IMR-90 (cell line): ENCODE measurements at regions not wholly inside any gene's neighbourhood (a gene's known extent, or its start where the extent isn't known, plus 50 kb on each side); places are given as distances from the start of the nearest gene placed in this dataset.

ENCODE experiments used
- ATAC-seq: fragments of 200-7000 bp; cut with Tn5 transposase; 2 replicates; pipeline ENCODE4 v1.9.1; 2020; ENCODE audit warnings: low read depth, mild to moderate bottlenecking, moderate library complexity
- BruUV-seq: library from RNA; stranded (reverse); fragments of 400-500 nt; replicated peaks from 2 replicates; lab custom pipeline; 2021; lab: Mats Ljungman, UMichigan
- CTCF ChIA-PET: fragments of 300-600 bp; formaldehyde crosslinking; extraction: SDS; loops from one replicate; lab custom pipeline; 2021; ENCODE audit warnings: antibody characterized with exemption; lab: Yijun Ruan, JAX
- POLR2A ChIA-PET: fragments of 300-600 bp; sonication (Branson Sonifier 250); formaldehyde crosslinking; loops from one replicate; lab custom pipeline; 2022; ENCODE audit warnings: antibody characterized with exemption; ENCODE audit not compliant: unreplicated experiment; lab: Charles Lee
- DNase-seq: peaks from one replicate; pipeline ENCODE4 v3.0.0; 2013
- H2AFZ ChIP-seq: replicated peaks from 2 replicates; pipeline ENCODE3; 2013; ENCODE audit warnings: low read length, mild to moderate bottlenecking; ENCODE audit not compliant: poor library complexity
- H2AK5ac ChIP-seq: 2 replicates; pipeline ENCODE4 v1.6.1; 2013; ENCODE audit warnings: low read depth, low read length, inconsistent platforms
- H2AK9ac ChIP-seq: replicated peaks from 2 replicates; pipeline ENCODE3; 2013; ENCODE audit warnings: mild to moderate bottlenecking, low read depth, low read length, moderate library complexity; ENCODE audit not compliant: poor library complexity
- H2BK120ac ChIP-seq: 2 replicates; pipeline ENCODE4 v1.6.1; 2013; ENCODE audit warnings: low read depth, low read length, inconsistent platforms
- H2BK15ac ChIP-seq: 3 replicates; pipeline ENCODE4 v1.6.1; 2013; ENCODE audit warnings: low read depth, low read length, inconsistent platforms
- H2BK20ac ChIP-seq: 2 replicates; pipeline ENCODE4 v1.6.1; 2013; ENCODE audit warnings: low read depth, mild to moderate bottlenecking, inconsistent platforms, low read length, moderate library complexity
- H2BK5ac ChIP-seq: 2 replicates; pipeline ENCODE4 v1.6.1; 2013; ENCODE audit warnings: mild to moderate bottlenecking, low read depth, low read length, inconsistent platforms; ENCODE audit not compliant: poor library complexity, severe bottlenecking
- H3K14ac ChIP-seq: replicated peaks from 2 replicates; pipeline ENCODE4 v1.6.1; 2013; ENCODE audit warnings: low read depth, low read length, inconsistent platforms
- H3K18ac ChIP-seq: 2 replicates; pipeline ENCODE4 v1.6.1; 2013; ENCODE audit warnings: low read depth, low read length, control low read depth
- H3K23ac ChIP-seq: 2 replicates; pipeline ENCODE4 v1.6.1; 2013; ENCODE audit warnings: low read depth, low read length, inconsistent platforms
- H3K27ac ChIP-seq: 2 replicates; pipeline ENCODE4 v1.5.1; 2013; ENCODE audit warnings: mild to moderate bottlenecking, control low read depth, low read length; ENCODE audit not compliant: insufficient read depth
- H3K27me3 ChIP-seq: 2 replicates; pipeline ENCODE4 v1.6.1; 2013; ENCODE audit warnings: low read length; ENCODE audit not compliant: control insufficient read depth, insufficient read depth
- H3K36me3 ChIP-seq: 2 replicates; pipeline ENCODE4 v1.6.1; 2013; ENCODE audit warnings: low read length, mixed read lengths; ENCODE audit not compliant: control insufficient read depth, insufficient read depth
- H3K4ac ChIP-seq: 2 replicates; pipeline ENCODE4 v1.6.1; 2013; ENCODE audit warnings: low read depth, low read length, inconsistent platforms
- H3K4me1 ChIP-seq: 2 replicates; pipeline ENCODE4 v1.6.1; 2013; ENCODE audit warnings: low read length, mixed read lengths; ENCODE audit not compliant: control insufficient read depth, insufficient read depth
- H3K4me2 ChIP-seq: 2 replicates; pipeline ENCODE4 v1.6.1; 2013; ENCODE audit warnings: low read depth, mild to moderate bottlenecking, control low read depth, low read length, moderate library complexity
- H3K4me3 ChIP-seq: 2 replicates; pipeline ENCODE4 v1.5.1; 2013; ENCODE audit warnings: low read depth, mild to moderate bottlenecking, control low read depth, low read length, moderate library complexity; ENCODE audit not compliant: insufficient read depth
- H3K56ac ChIP-seq: 2 replicates; pipeline ENCODE4 v1.6.1; 2013; ENCODE audit warnings: low read length, inconsistent platforms; ENCODE audit not compliant: insufficient read depth; ENCODE audit errors: extremely low read depth
- H3K79me1 ChIP-seq, 2 experiments: 2 replicates each; pipeline ENCODE4 v1.6.1; 2013; ENCODE audit warnings: low read length in 2 of 2, inconsistent platforms in 1 of 2, low read depth in 1 of 2
- H3K9ac ChIP-seq: 2 replicates; pipeline ENCODE4 v1.6.1; 2013; ENCODE audit warnings: low read depth, low read length, control low read depth
- H3K9me1 ChIP-seq: 2 replicates; pipeline ENCODE4 v1.6.1; 2013; ENCODE audit warnings: low read length, inconsistent platforms; ENCODE audit not compliant: insufficient read depth
- H3K9me3 ChIP-seq: 2 replicates; pipeline ENCODE4 v1.6.1; 2013; ENCODE audit warnings: low read length; ENCODE audit not compliant: control insufficient read depth, insufficient read depth
- H4K20me1 ChIP-seq: 2 replicates; pipeline ENCODE4 v1.6.1; 2013; ENCODE audit warnings: low read length, inconsistent platforms; ENCODE audit not compliant: insufficient read depth
- H4K5ac ChIP-seq: 2 replicates; pipeline ENCODE4 v1.6.1; 2013; ENCODE audit warnings: mild to moderate bottlenecking, low read depth, low read length, control low read depth
- H4K8ac ChIP-seq, 2 experiments: 2 replicates each; pipeline ENCODE4 v1.6.1; 2013; ENCODE audit warnings: low read depth in 2 of 2, low read length in 2 of 2, control low read depth in 1 of 2, inconsistent platforms in 1 of 2
- H4K91ac ChIP-seq: 2 replicates; pipeline ENCODE4 v1.6.1; 2013; ENCODE audit warnings: low read depth, low read length, inconsistent platforms; ENCODE audit not compliant: insufficient read depth
- BHLHE40 ChIP-seq: fragments of 150-350 bp; IDR thresholded peaks from 2 replicates; pipeline ENCODE4 v1.6.1; 2016; ENCODE audit warnings: mild to moderate bottlenecking, low read depth, low read length
- CEBPB ChIP-seq: IDR thresholded peaks from 2 replicates; pipeline ENCODE4 v1.6.1; 2012; ENCODE audit warnings: low read depth, low read length, improper control_type of control experiment
- CHD1 ChIP-seq: IDR thresholded peaks from 2 replicates; pipeline ENCODE4 v1.6.1; 2012; ENCODE audit warnings: low read depth, low read length, improper control_type of control experiment
- FOS ChIP-seq: fragments of 150-350 bp; IDR thresholded peaks from 2 replicates; pipeline ENCODE4 v1.6.1; 2016; ENCODE audit warnings: low read depth, low read length
- MAFK ChIP-seq: IDR thresholded peaks from 2 replicates; pipeline ENCODE4 v1.6.1; 2012; ENCODE audit warnings: low read depth, low read length, improper control_type of control experiment
- MAZ ChIP-seq: IDR thresholded peaks from 2 replicates; pipeline ENCODE4 v1.6.1; 2012; ENCODE audit warnings: low read depth, mild to moderate bottlenecking, low read length, improper control_type of control experiment, moderate library complexity, borderline replicate concordance
- MXI1 ChIP-seq: IDR thresholded peaks from 2 replicates; pipeline ENCODE4 v1.6.1; 2012; ENCODE audit warnings: low read depth, mild to moderate bottlenecking, low read length, moderate library complexity, borderline replicate concordance
- NFE2L2 ChIP-seq: fragments of 150-350 bp; IDR thresholded peaks from 2 replicates; pipeline ENCODE4 v1.6.1; 2016; ENCODE audit warnings: low read depth, mild to moderate bottlenecking, low read length
- POLR2A ChIP-seq: IDR thresholded peaks from 2 replicates; pipeline ENCODE4 v1.6.1; 2012; ENCODE audit warnings: mild to moderate bottlenecking, low read depth, low read length
- RAD21 ChIP-seq: IDR thresholded peaks from 2 replicates; pipeline ENCODE4 v1.6.1; 2012; ENCODE audit warnings: low read length, improper control_type of control experiment
- RCOR1 ChIP-seq: IDR thresholded peaks from 2 replicates; pipeline ENCODE4 v1.6.1; 2012; ENCODE audit warnings: mild to moderate bottlenecking, low read length, improper control_type of control experiment; ENCODE audit not compliant: insufficient replicate concordance
- RFX5 ChIP-seq: IDR thresholded peaks from 2 replicates; pipeline ENCODE4 v1.8.0; 2012; ENCODE audit warnings: low read depth, mild to moderate bottlenecking, low read length, moderate library complexity
- SMC3 ChIP-seq: fragments of 150-350 bp; IDR thresholded peaks from 2 replicates; pipeline ENCODE4 v1.6.1; 2016; ENCODE audit warnings: low read depth, mild to moderate bottlenecking, antibody characterized with exemption, low read length, moderate library complexity
- WGBS, 2 experiments: methylation state at CpG; one replicate each; pipeline versions ENCODE4 v1.1.5 to v1.1.7; 2013; ENCODE audit warnings: missing lambda C conversion rate in 2 of 2; ENCODE audit not compliant: insufficient read length in 1 of 2; ENCODE audit errors: extremely low coverage in 2 of 2; 5-methylcytosine and 5-hydroxymethylcytosine counted together
- dilution Hi-C: fragments of 300-500 bp; cut with HindIII; formaldehyde crosslinking; loops from one replicate; pipeline ENCODE4 v1.14.3; 2018; ENCODE audit warnings: low sequenced_read_pairs; ENCODE audit not compliant: unreplicated experiment
- in situ Hi-C: fragments of 300-500 bp; cut with MboI; formaldehyde crosslinking; loops from 3 replicates; pipeline ENCODE4 v1.14.3; 2019; ENCODE audit warnings: low sequenced_read_pairs, inconsistent platforms, mixed read lengths
- intact Hi-C: fragments of 100-400 bp; cut with micrococcal nuclease; formaldehyde crosslinking; loops from 2 replicates; pipeline ENCODE4 v1.10.0; 2022
- TF ChIP-seq, protein P1 (sequence below): fragments of 150-350 bp; IDR thresholded peaks from 2 replicates; pipeline ENCODE4 v1.6.1; 2016; ENCODE audit warnings: low read depth, mild to moderate bottlenecking, low read length, moderate library complexity, borderline replicate concordance
- TF ChIP-seq, protein P2 (sequence below): fragments of 150-350 bp; IDR thresholded peaks from 2 replicates; pipeline ENCODE4 v1.6.1; 2017; ENCODE audit warnings: mild to moderate bottlenecking, antibody characterized with exemption, low read length, low read depth
- TF ChIP-seq, protein P3 (sequence below): conservative IDR thresholded peaks from 2 replicates; pipeline ENCODE4 v1.5.1; 2012; ENCODE audit warnings: mild to moderate bottlenecking, low read depth, low read length, improper control_type of control experiment

GRCh38 chr15:75117993-75118392 lies 83.7 kb upstream of the C15orf39 start:
- no peak overlapping the region for H2BK120ac ChIP-seq
- H3K18ac ChIP-seq: no peak overlapping the region
- no peak overlapping the region for H3K4ac ChIP-seq
- no peak overlapping the region for H3K9ac ChIP-seq
- H3K4me2 ChIP-seq: no peak overlapping the region
- H4K5ac ChIP-seq: no peak overlapping the region
- intact Hi-C loops: no loop called here
- H3K9me1 ChIP-seq: no peaks in the 10 kb centered on the region
- peaks cover 10% of the 10 kb centered on the region for H3K27me3 ChIP-seq
- dilution Hi-C loops: no loop called here
- H2BK5ac ChIP-seq: no peak overlapping the region
- H3K9me3 ChIP-seq: no peaks in the 10 kb centered on the region; the same call in 1 of the 2 replicates
- no peak overlapping the region for H4K91ac ChIP-seq
- H3K4me1 ChIP-seq: no peaks in the 10 kb centered on the region
- no peak overlapping the region for H3K27ac ChIP-seq
- ATAC-seq (no peak), DNase-seq (no peak)
- in situ Hi-C loops: no loop called here
- ChIA-PET POLR2A (no interaction called here), CTCF (no interaction called here)
- no peak overlapping the region for H3K4me3 ChIP-seq
- no peak overlapping the region for H2AK5ac ChIP-seq
- H2BK15ac ChIP-seq: no peak overlapping the region
- no peaks in the 10 kb centered on the region for H3K79me1 ChIP-seq
- no peaks in the 10 kb centered on the region for H3K36me3 ChIP-seq
- H3K14ac ChIP-seq: no peak overlapping the region
- H2AK9ac ChIP-seq: no peak overlapping the region
- no peak overlapping the region for H4K8ac ChIP-seq
- H2BK20ac ChIP-seq: no peak overlapping the region
- no TSS peak for BruUV-seq
- H2AFZ ChIP-seq: no peak overlapping the region
- H4K20me1 ChIP-seq: no peaks in the 10 kb centered on the region
- WGBS, 2 experiments: no CpG with 5 or more reads among the region's 1 CpG
- no peak overlapping the region for H3K23ac ChIP-seq
- no peak overlapping the region for H3K56ac ChIP-seq
- TF ChIP-seq, protein P1, sequence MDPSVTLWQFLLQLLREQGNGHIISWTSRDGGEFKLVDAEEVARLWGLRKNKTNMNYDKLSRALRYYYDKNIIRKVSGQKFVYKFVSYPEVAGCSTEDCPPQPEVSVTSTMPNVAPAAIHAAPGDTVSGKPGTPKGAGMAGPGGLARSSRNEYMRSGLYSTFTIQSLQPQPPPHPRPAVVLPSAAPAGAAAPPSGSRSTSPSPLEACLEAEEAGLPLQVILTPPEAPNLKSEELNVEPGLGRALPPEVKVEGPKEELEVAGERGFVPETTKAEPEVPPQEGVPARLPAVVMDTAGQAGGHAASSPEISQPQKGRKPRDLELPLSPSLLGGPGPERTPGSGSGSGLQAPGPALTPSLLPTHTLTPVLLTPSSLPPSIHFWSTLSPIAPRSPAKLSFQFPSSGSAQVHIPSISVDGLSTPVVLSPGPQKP: no peak
- TF ChIP-seq CHD1: no peak
- TF ChIP-seq NFE2L2: no peak
- TF ChIP-seq RAD21: no peak
- no peak for TF ChIP-seq MAFK
- TF ChIP-seq POLR2A: no peak
- no peak for TF ChIP-seq RCOR1
- TF ChIP-seq RFX5: no peak
- TF ChIP-seq BHLHE40: no peak
- TF ChIP-seq CEBPB: no peak
- no peak for TF ChIP-seq MXI1
- TF ChIP-seq, protein P2, sequence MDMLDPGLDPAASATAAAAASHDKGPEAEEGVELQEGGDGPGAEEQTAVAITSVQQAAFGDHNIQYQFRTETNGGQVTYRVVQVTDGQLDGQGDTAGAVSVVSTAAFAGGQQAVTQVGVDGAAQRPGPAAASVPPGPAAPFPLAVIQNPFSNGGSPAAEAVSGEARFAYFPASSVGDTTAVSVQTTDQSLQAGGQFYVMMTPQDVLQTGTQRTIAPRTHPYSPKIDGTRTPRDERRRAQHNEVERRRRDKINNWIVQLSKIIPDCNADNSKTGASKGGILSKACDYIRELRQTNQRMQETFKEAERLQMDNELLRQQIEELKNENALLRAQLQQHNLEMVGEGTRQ: no peak
- no peak for TF ChIP-seq FOS
- TF ChIP-seq, protein P3, sequence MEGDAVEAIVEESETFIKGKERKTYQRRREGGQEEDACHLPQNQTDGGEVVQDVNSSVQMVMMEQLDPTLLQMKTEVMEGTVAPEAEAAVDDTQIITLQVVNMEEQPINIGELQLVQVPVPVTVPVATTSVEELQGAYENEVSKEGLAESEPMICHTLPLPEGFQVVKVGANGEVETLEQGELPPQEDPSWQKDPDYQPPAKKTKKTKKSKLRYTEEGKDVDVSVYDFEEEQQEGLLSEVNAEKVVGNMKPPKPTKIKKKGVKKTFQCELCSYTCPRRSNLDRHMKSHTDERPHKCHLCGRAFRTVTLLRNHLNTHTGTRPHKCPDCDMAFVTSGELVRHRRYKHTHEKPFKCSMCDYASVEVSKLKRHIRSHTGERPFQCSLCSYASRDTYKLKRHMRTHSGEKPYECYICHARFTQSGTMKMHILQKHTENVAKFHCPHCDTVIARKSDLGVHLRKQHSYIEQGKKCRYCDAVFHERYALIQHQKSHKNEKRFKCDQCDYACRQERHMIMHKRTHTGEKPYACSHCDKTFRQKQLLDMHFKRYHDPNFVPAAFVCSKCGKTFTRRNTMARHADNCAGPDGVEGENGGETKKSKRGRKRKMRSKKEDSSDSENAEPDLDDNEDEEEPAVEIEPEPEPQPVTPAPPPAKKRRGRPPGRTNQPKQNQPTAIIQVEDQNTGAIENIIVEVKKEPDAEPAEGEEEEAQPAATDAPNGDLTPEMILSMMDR: no peak
- no peak for TF ChIP-seq SMC3
- no peak for TF ChIP-seq MAZ
